Adrenal gland (tissue), 9 donors: ENCODE measurements at regions not wholly inside any gene's neighbourhood (a gene's known extent, or its start where the extent isn't known, plus 50 kb on each side); places are given as distances from the start of the nearest gene placed in this dataset.

Source experiments
- DNase-seq, 7 donors: peaks; one replicate each; pipeline ENCODE4 v3.0.0-alpha.2; 2019 to 2020
- H3K27ac ChIP-seq, 5 donors: fragments of 200-600 bp; sonication (generic) in 4 of 5; 1 replicate in 3 of 5; 2 replicates in 2 of 5; pipeline versions ENCODE4 v1.5.1 to v1.8.0; 2016 to 2020; ENCODE audit warnings: mild to moderate bottlenecking in 1 of 5
- H3K27me3 ChIP-seq: fragments of 200-600 bp; 2 replicates; pipeline ENCODE4 v1.8.0; 2021
- H3K36me3 ChIP-seq, 2 donors: fragments of 200-600 bp; replicated peaks in 1 of 2; 1 replicate in 1 of 2; 2 replicates in 1 of 2; pipeline versions ENCODE4 v1.5.1 to v1.8.0; 2018 to 2022
- H3K4me1 ChIP-seq, 2 donors: fragments of 200-600 bp; replicated peaks in 1 of 2; 1 replicate in 1 of 2; 2 replicates in 1 of 2; pipeline versions ENCODE4 v1.5.1 to v1.8.0; 2018 to 2021
- H3K4me3 ChIP-seq, 4 donors: fragments of 200-600 bp; sonication (generic) in 3 of 4; one replicate each; pipeline ENCODE4 v1.5.1; 2016 to 2018
- H3K9me3 ChIP-seq, 3 donors: fragments of 200-600 bp; sonication (generic) in 1 of 3; replicated peaks in 1 of 3; 1 replicate in 2 of 3; 2 replicates in 1 of 3; pipeline versions ENCODE4 v1.5.1 to v1.8.0; 2016 to 2021
- POLR2A ChIP-seq, 2 donors: fragments of 450-650 bp; IDR thresholded peaks; one replicate each; pipeline ENCODE4 v1.6.1; 2017; ENCODE audit warnings: antibody characterized with exemption in 2 of 2, mild to moderate bottlenecking in 2 of 2, moderate library complexity in 1 of 2
- WGBS, 4 donors: extraction: QIAGEN DNeasy Blood & Tissue Kit in 2 of 4; methylation state at CpG; one replicate each; pipeline versions ENCODE4 v1.1.5 to v1.1.7; 2013 to 2017; 5-methylcytosine and 5-hydroxymethylcytosine counted together
- intact Hi-C, 2 donors: fragments of 100-400 bp; cut with DNase I; formaldehyde crosslinking; loops; one replicate each; pipeline versions ENCODE4 v1.14.1 to v1.15.0; 2022 to 2023
- TF ChIP-seq, protein P1 (sequence below), 6 experiments: fragments of 450-650 bp in 4 of 6; fragments of 200-600 bp in 2 of 6; sonication (generic) in 1 of 6; IDR thresholded peaks; 1 replicate in 5 of 6; 2 replicates in 1 of 6; pipeline versions ENCODE4 v1.5.1 to v1.8.0; 2016 to 2021; ENCODE audit warnings: antibody characterized with exemption in 6 of 6, mild to moderate bottlenecking in 2 of 6, moderate library complexity in 1 of 6
- donor health status: healthy with polysubstance abuse.
- donor health status: Bipolar disorder and iron deficiency.
- donor health status: DM: yes; HTN: yes; CAD: no.
- donor health status: DM: no; HTN: no; CAD: no.
- donor health status: DM: no; HTN: no; CAD: no.

DNA sequence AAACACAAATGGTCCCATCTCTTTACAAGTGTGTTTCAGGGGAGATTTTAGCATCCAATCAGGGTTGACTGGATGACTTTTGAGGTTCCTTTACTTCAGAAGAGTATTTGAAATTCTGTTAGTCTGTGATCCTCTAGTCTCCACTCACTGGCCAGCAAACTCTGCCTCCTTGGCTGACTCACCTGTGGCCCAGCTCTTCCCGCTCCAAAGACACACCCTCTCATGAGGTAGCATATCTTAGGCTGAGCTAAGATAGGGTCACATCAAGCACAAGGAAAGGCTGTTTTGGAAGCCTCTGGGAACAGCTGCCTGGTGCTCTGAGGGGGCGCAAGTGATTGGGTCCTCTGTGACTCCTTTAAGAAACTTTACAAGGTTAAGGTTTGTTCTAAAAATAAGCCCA lies 102.3 kb upstream of the FGGY start:
- intact Hi-C loops = no loop called here
- DNase-seq = no peak
- TF ChIP-seq, protein P1, sequence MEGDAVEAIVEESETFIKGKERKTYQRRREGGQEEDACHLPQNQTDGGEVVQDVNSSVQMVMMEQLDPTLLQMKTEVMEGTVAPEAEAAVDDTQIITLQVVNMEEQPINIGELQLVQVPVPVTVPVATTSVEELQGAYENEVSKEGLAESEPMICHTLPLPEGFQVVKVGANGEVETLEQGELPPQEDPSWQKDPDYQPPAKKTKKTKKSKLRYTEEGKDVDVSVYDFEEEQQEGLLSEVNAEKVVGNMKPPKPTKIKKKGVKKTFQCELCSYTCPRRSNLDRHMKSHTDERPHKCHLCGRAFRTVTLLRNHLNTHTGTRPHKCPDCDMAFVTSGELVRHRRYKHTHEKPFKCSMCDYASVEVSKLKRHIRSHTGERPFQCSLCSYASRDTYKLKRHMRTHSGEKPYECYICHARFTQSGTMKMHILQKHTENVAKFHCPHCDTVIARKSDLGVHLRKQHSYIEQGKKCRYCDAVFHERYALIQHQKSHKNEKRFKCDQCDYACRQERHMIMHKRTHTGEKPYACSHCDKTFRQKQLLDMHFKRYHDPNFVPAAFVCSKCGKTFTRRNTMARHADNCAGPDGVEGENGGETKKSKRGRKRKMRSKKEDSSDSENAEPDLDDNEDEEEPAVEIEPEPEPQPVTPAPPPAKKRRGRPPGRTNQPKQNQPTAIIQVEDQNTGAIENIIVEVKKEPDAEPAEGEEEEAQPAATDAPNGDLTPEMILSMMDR (IDR thresholded peaks at IDR 0.05) = no peak
- TF ChIP-seq POLR2A (IDR thresholded peaks at IDR 0.05) = no peak
- Histone ChIP-seq H3K9me3 (no peaks in the 10 kb centered on the region), H3K27ac (no peak overlapping the region), H3K4me1 (no peaks in the 10 kb centered on the region), H3K4me3 (no peak overlapping the region), H3K27me3 (no peaks in the 10 kb centered on the region), H3K36me3 (no peaks in the 10 kb centered on the region)
- 86 to 100% (median 92%) methylated on average over 2 of the region's 2 CpGs for WGBS, 4 donors

DNA sequence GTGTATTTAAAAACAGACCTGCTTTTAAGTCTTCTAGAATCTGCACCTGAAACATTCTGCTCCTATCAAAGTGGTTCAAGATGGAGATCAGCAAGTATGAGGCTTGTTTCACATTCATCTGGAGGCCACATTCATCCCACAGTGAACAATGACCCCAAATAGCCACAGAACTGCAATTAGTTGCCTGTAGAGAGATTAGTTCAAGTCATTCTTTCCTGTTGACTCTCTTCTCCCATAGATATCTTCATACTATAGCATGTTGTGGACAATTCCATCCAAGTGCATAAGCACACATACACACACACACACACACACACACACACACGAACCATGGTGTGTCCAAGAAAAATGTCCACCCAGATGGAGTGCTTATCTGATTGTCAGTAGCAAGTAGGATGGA lies 101.7 kb upstream of the FGGY start:
- no peak overlapping the region for H3K27ac ChIP-seq
- intact Hi-C loops = no loop called here
- 55 to 86% (median 78%) methylated on average over 1 of the region's 1 CpG for WGBS, 4 donors
- H3K27me3 ChIP-seq = no peaks in the 10 kb centered on the region
- no peak for TF ChIP-seq POLR2A (IDR thresholded peaks at IDR 0.05)
- TF ChIP-seq, protein P1 (IDR thresholded peaks at IDR 0.05) = no peak
- DNase-seq = no peak
- H3K9me3 ChIP-seq = no peaks in the 10 kb centered on the region
- no peak overlapping the region for H3K4me3 ChIP-seq
- H3K4me1 ChIP-seq = no peaks in the 10 kb centered on the region
- no peaks in the 10 kb centered on the region for H3K36me3 ChIP-seq

- peaks cover 3 to 4% of the 10 kb centered on the region in 2 donors for H3K4me1 ChIP-seq
- TF ChIP-seq, protein P1 (IDR thresholded peaks at IDR 0.05) = no peak
- no peak for TF ChIP-seq POLR2A (IDR thresholded peaks at IDR 0.05)
- H3K27ac ChIP-seq = no peak overlapping the region
- WGBS, 4 donors = 88 to 95% (median 91%) methylated on average over 4 of the region's 4 CpGs
- DNase-seq = no peak
- no peaks in the 10 kb centered on the region for H3K36me3 ChIP-seq
- H3K27me3 ChIP-seq = no peaks in the 10 kb centered on the region
- intact Hi-C loops = no loop called here
- H3K4me3 ChIP-seq = no peak overlapping the region
- H3K9me3 ChIP-seq = no peaks in the 10 kb centered on the region
These were observed 98.3 kb upstream of the FGGY start for GRCh38 chr1:59198564-59198963.

DNA sequence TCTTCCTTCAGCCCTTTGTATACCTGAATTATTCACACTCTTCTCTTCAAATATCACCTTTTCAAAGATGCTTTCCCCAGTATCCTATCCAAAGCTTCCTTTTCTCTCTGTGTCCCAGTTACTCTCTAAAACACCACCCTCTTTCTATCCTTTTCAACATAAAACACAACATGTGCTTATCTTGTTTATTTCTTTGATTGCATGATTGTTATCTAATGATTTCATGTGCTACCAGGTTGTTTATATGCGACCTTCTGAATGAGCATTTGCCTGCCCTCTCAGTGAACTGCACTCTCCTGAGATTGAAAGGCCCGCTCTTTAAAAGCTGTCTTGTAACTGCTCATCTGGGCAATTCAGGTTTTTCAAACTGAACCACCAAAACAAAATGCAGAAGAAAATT lies 97.7 kb upstream of the FGGY start:
- Histone ChIP-seq H3K27ac (no peak overlapping the region), H3K27me3 (no peaks in the 10 kb centered on the region), H3K9me3 (no peaks in the 10 kb centered on the region), H3K4me3 (no peak overlapping the region), H3K4me1 (peaks cover 8 to 9% of the 10 kb centered on the region in 2 donors), H3K36me3 (no peaks in the 10 kb centered on the region)
- intact Hi-C loops = no loop called here
- WGBS, 4 donors = 88 to 94% (median 94%) methylated on average over 2 of the region's 2 CpGs
- DNase-seq = no peak
- TF ChIP-seq, protein P1 (IDR thresholded peaks at IDR 0.05) = no peak
- no peak for TF ChIP-seq POLR2A (IDR thresholded peaks at IDR 0.05)
